ENCODE measurements at regions not wholly inside any gene's neighbourhood (a gene's known extent, or its start where the extent isn't known, plus 50 kb on each side); places are given as distances from the start of the nearest gene placed in this dataset.

DNA sequence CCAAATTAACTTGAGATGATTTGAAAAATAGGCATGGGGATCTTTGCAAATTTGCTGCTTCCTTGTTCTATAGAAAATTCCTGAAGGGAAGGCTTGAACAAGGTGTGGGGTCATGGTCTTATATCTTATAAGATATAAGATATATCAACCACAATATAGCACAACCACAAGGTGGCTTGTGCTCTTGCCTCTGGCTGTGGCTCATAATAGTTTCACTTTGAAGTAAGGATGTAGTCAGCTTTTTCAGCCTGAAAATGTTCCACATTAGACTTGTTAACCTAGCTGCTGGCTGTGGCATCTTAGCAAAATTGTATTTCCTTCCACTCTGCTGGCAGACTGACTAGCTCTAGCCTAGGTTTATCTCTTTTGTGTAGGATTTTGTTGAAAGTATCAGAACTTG lies 169.7 kb downstream of the KLF5 start:
- H3K4me3 Mint-ChIP-seq, result no peak overlapping the region
- no peaks in the 10 kb centered on the region for H3K9me3 Mint-ChIP-seq

GRCh38 chr13:73225990-73226389 lies 167.2 kb downstream of the KLF5 start:
- H3K4me3 Mint-ChIP-seq, result no peak overlapping the region
- H3K9me3 Mint-ChIP-seq, result no peaks in the 10 kb centered on the region
- H3K27ac Mint-ChIP-seq, result no peak overlapping the region
- H3K4me1 Mint-ChIP-seq, result peaks cover 43% of the 10 kb centered on the region
- no peaks in the 10 kb centered on the region for H3K36me3 Mint-ChIP-seq
- H3K27me3 Mint-ChIP-seq, result no peaks in the 10 kb centered on the region

More for the DNA sequence above, 169.7 kb downstream of the KLF5 start:
- H3K27ac Mint-ChIP-seq, result no peak overlapping the region
- no peaks in the 10 kb centered on the region for H3K27me3 Mint-ChIP-seq
- H3K36me3 Mint-ChIP-seq, result no peaks in the 10 kb centered on the region
- H3K4me1 Mint-ChIP-seq, result peaks cover 54% of the 10 kb centered on the region

DNA sequence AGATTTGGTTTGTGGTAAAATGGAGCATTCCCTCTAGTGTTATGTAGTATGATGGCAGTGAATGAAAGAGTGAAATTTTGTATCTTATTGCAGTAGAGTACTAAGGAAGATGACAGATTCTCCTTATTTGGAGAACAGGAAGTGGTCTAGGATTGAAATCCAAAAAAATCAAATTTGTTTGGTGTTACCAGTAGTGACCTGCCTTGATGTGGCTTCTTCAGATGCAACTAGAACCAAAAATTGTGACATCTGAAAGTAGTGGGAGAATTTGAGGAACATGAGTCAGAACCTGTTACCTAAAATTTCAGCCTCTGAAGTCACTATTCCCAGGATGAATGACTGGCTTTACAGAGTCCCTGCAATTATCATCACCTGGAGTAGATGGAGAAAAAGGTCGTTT lies 165.9 kb downstream of the KLF5 start:
- H3K4me3 Mint-ChIP-seq, result no peak overlapping the region
- no peaks in the 10 kb centered on the region for H3K27me3 Mint-ChIP-seq
- H3K4me1 Mint-ChIP-seq, result peaks cover 30% of the 10 kb centered on the region
- H3K27ac Mint-ChIP-seq, result no peak overlapping the region
- H3K36me3 Mint-ChIP-seq, result no peaks in the 10 kb centered on the region
- no peaks in the 10 kb centered on the region for H3K9me3 Mint-ChIP-seq

- Mint-ChIP-seq H3K4me1 (peaks cover 17% of the 10 kb centered on the region), H3K4me3 (no peak overlapping the region), H3K9me3 (no peaks in the 10 kb centered on the region), H3K27ac (no peak overlapping the region), H3K36me3 (no peaks in the 10 kb centered on the region), H3K27me3 (no peaks in the 10 kb centered on the region)
These were observed 164.6 kb downstream of the KLF5 start for GRCh38 chr13:73223372-73223781.

DNA sequence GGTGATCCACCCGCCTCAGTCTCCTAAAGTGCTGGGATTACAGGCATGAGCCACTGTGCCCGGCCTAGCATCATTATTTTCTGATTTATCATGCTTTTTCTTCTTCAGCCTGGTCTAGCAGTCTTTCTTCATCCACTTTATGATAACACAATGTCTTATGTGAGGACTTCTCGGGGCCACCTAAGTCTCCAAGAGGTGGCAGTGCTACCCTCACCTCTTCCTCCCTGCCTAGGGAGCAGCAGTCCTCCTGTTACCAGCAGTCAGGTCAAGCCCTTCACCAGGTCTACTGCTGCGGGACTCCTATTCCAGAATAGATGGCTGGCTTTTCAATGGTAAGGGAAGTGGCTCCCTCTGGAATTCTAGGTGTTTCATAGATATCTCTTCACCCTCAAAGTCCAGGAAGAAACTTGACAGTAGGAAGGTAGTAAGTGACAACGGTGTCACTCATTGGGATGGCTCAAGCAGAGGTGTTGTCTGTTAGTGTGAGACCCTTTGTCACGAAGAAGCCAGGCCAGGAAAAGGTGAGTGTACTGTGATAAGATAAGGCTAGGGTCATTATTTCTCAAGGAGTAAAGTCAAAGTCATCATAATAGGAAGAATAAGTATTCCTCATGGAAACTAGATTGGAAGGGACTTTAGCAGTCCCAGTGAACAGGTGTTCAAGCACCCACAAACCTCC lies 164.0 kb downstream of the KLF5 start:
- Mint-ChIP-seq H3K36me3 (no peaks in the 10 kb centered on the region), H3K4me3 (no peak overlapping the region), H3K27ac (no peak overlapping the region), H3K9me3 (no peaks in the 10 kb centered on the region), H3K27me3 (no peaks in the 10 kb centered on the region), H3K4me1 (peaks cover 12% of the 10 kb centered on the region)

- H3K27me3 Mint-ChIP-seq, result no peaks in the 10 kb centered on the region
- H3K4me3 Mint-ChIP-seq, result no peak overlapping the region
- H3K4me1 Mint-ChIP-seq, result peaks cover 6% of the 10 kb centered on the region
- no peaks in the 10 kb centered on the region for H3K36me3 Mint-ChIP-seq
- no peaks in the 10 kb centered on the region for H3K9me3 Mint-ChIP-seq
- H3K27ac Mint-ChIP-seq, result no peak overlapping the region
These were observed 162.3 kb downstream of the KLF5 start for GRCh38 chr13:73220966-73221720.

- Mint-ChIP-seq H3K4me3 (no peak overlapping the region), H3K27ac (no peak overlapping the region)
These were observed 159.4 kb downstream of the KLF5 start for GRCh38 chr13:73218181-73218580.

DNA sequence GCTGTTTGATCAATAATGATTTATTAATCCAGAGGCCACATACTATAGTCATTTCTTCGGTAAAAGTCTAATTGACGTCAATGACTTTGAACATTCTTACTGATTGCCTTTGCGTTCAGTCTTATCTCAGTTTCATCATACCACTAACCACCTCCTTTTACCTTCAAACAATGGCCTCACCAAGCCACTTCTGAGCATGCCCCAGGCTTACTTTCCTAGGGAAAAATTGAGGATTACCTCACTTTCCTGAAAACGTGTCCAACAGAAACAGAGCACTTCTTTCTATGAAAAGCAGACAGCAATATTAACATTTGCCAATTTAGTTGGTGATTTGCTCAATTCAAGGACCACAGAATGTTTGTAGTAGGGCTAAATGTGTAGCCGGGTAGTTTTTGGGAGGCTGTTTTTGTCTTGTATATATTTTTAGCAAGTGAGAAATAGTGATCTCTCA lies 157.6 kb downstream of the KLF5 start:
- Mint-ChIP-seq H3K36me3 (no peaks in the 10 kb centered on the region), H3K4me3 (no peak overlapping the region), H3K4me1 (peaks cover 10% of the 10 kb centered on the region), H3K9me3 (no peaks in the 10 kb centered on the region), H3K27me3 (no peaks in the 10 kb centered on the region), H3K27ac (no peak overlapping the region)

More at GRCh38 chr13:73218181-73218580, 159.4 kb downstream of the KLF5 start:
- H3K27me3 Mint-ChIP-seq, result no peaks in the 10 kb centered on the region
- H3K4me1 Mint-ChIP-seq, result peaks cover under 1% of the 10 kb centered on the region
- no peaks in the 10 kb centered on the region for H3K9me3 Mint-ChIP-seq
- H3K36me3 Mint-ChIP-seq, result no peaks in the 10 kb centered on the region

DNA sequence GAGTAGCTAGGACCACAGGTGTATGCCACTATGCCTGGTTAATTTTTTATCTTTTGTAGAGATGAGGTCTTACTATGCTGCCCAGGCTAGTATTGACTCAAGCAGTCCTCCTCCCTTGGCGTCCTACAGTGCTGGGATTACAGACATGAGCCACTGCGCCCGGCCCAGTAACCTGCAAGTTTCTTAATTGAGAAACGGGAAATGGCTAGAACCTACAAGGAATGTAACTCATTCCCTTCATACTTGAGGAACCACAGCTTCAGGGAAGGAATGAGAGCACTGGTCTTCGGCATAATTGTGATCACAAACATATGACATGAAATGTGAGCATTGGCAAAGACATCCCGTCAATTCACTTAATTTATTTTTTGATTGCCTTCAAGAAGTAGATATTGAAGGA lies 157.0 kb downstream of the KLF5 start:
- no peak overlapping the region for H3K27ac Mint-ChIP-seq
- H3K4me3 Mint-ChIP-seq, result no peak overlapping the region
- no peaks in the 10 kb centered on the region for H3K36me3 Mint-ChIP-seq
- peaks cover 10% of the 10 kb centered on the region for H3K4me1 Mint-ChIP-seq
- no peaks in the 10 kb centered on the region for H3K9me3 Mint-ChIP-seq
- no peaks in the 10 kb centered on the region for H3K27me3 Mint-ChIP-seq

- Mint-ChIP-seq H3K27ac (no peak overlapping the region), H3K4me3 (no peak overlapping the region)
These were observed 153.7 kb downstream of the KLF5 start for GRCh38 chr13:73212482-73212881.

DNA sequence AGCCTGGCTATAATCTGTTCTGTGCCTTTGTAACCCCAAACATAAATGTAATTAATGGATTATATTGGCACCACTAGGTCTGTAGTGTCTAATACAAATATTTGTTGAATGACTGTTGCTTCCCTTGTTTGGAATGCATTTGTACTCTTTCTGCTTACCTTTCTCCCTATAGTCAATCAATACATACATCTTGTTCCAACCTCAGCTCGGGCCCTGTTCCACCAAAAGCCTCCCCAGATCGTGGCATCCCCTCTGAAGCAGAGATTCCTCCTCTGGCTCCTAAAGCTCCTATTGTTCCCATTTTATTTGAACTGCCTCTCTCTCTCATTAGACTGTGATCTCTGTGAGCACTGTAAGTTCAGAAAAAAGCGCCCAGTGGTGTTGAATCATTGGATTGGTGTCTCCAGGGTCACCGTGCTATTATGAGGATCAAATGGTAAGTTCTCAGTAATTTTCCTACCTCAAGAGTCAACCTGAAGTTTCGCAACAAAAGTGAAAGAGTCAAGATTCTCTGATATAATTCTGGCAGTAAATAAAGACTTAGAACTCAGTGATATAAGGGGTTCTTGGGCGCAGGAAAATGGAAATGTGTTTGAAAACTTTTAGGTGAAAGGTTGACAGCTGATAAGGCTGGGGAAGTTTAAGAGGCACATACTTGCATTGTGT lies 151.5 kb downstream of the KLF5 start:
- H3K9me3 Mint-ChIP-seq, result no peaks in the 10 kb centered on the region

More at GRCh38 chr13:73212482-73212881, 153.7 kb downstream of the KLF5 start:
- no peaks in the 10 kb centered on the region for H3K27me3 Mint-ChIP-seq
- no peaks in the 10 kb centered on the region for H3K36me3 Mint-ChIP-seq
- peaks cover 10% of the 10 kb centered on the region for H3K4me1 Mint-ChIP-seq
- H3K9me3 Mint-ChIP-seq, result no peaks in the 10 kb centered on the region

DNA sequence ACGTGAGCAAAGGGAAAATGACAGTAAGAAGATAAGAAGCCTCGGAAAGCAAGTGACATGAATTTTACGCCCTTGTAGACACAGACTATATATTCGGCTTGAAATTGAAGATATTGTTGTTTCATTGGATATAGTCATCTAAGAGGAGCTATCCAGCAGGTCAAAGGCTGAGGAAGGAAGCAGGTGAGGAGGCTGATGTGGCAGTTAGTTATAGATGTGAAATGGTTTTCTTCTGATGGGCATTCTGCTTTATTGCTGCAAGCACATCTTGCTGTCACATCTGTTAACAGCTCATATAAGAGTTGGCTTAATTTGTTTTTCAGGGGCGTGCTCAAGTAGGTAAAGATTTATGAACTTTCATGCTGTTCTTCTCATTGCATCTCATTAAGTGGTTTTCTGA lies 146.1 kb downstream of the KLF5 start:
- Mint-ChIP-seq H3K27ac (no peak overlapping the region), H3K4me1 (no peaks in the 10 kb centered on the region), H3K36me3 (no peaks in the 10 kb centered on the region), H3K27me3 (peaks cover 4% of the 10 kb centered on the region), H3K4me3 (no peak overlapping the region), H3K9me3 (no peaks in the 10 kb centered on the region)

More for the DNA sequence above, 151.5 kb downstream of the KLF5 start:
- Mint-ChIP-seq H3K36me3 (no peaks in the 10 kb centered on the region), H3K4me1 (peaks cover 10% of the 10 kb centered on the region), H3K27me3 (no peaks in the 10 kb centered on the region), H3K4me3 (no peak overlapping the region), H3K27ac (no peak overlapping the region)

DNA sequence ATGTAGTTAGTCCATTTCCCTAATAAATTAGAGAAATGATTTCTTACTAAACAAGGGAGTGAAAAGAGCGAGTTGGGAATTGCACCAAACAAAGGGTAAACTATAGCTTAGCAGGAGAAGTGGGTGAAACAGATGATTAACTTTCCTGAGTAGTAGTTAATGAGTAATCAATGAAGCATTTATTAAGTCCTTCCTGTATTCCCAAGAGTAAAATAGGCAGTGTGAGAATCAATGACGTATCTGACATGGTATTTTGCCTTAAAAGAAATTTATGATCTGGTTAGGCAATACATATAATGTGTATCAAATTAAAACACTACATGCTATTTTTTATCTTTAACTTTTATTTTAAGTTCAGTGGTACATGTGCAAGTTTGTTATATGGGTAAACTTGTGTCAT lies 142.8 kb downstream of the KLF5 start:
- H3K27ac Mint-ChIP-seq, result no peak overlapping the region
- H3K4me1 Mint-ChIP-seq, result no peaks in the 10 kb centered on the region
- H3K27me3 Mint-ChIP-seq, result peaks cover 4% of the 10 kb centered on the region

DNA sequence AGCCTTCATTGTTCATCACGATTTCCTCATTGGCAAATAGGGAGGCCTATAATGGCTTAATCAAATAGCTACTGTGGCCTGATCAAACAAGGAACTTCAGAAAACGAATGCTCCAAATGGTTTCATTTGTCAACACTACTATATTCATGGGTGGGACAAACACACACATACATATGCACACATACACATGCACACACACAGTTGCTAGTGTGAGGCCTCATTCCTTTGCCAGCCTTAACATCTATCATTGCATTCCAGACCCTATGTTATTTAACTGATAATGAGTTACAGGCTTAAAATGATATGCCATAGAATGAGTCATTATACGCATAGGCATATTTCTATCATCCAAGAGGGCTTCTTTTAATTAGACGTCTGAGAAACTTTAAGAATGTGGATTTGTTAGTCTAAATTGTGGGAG lies 140.2 kb downstream of the KLF5 start:
- H3K9me3 Mint-ChIP-seq, result no peaks in the 10 kb centered on the region
- H3K4me3 Mint-ChIP-seq, result no peak overlapping the region
- H3K27me3 Mint-ChIP-seq, result peaks cover 3% of the 10 kb centered on the region

More for the DNA sequence above, 142.8 kb downstream of the KLF5 start:
- H3K9me3 Mint-ChIP-seq, result no peaks in the 10 kb centered on the region
- H3K36me3 Mint-ChIP-seq, result no peaks in the 10 kb centered on the region
- no peak overlapping the region for H3K4me3 Mint-ChIP-seq

DNA sequence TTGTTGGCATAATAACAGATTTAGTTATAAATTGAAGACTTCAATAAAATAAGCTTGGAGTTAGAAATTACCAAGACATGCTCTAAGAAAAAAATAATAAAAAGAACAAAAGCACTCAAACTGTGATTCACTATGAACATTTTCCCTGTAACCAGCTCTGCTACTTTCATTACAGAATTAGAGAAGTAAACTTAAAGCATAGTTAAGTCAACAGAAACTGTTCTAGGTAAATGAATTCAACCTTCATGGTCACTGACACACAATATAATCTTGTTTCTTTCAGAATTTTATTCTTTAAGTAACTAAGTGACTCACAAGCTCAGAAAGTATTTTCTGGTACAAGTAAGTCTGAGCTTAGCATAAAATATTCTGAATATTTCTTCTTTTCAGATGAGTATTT lies 136.3 kb downstream of the KLF5 start:
- H3K27me3 Mint-ChIP-seq, result no peaks in the 10 kb centered on the region
- H3K9me3 Mint-ChIP-seq, result no peaks in the 10 kb centered on the region
- no peak overlapping the region for H3K27ac Mint-ChIP-seq
- no peaks in the 10 kb centered on the region for H3K36me3 Mint-ChIP-seq
- H3K4me1 Mint-ChIP-seq, result no peaks in the 10 kb centered on the region
- H3K4me3 Mint-ChIP-seq, result no peak overlapping the region

More for the DNA sequence above, 140.2 kb downstream of the KLF5 start:
- no peaks in the 10 kb centered on the region for H3K4me1 Mint-ChIP-seq
- no peak overlapping the region for H3K27ac Mint-ChIP-seq
- no peaks in the 10 kb centered on the region for H3K36me3 Mint-ChIP-seq

- H3K4me1 Mint-ChIP-seq, result no peaks in the 10 kb centered on the region
- no peaks in the 10 kb centered on the region for H3K9me3 Mint-ChIP-seq
- H3K4me3 Mint-ChIP-seq, result no peak overlapping the region
- no peak overlapping the region for H3K27ac Mint-ChIP-seq
- H3K27me3 Mint-ChIP-seq, result no peaks in the 10 kb centered on the region
- no peaks in the 10 kb centered on the region for H3K36me3 Mint-ChIP-seq
These were observed 135.5 kb downstream of the KLF5 start for GRCh38 chr13:73194310-73194709.

Data from activated naive CD4-positive, alpha-beta T cell treated with anti-CD3 and anti-CD28 coated beads, Interleukin-2, amount 50 U/mL, for 24 hours (primary cell).